NCI-H345 treated with DMSO at 0.1 percent for 48 hours (cell line): ENCODE measurements at regions not wholly inside any gene's neighbourhood (a gene's known extent, or its start where the extent isn't known, plus 50 kb on each side); places are given as distances from the start of the nearest gene placed in this dataset.

ENCODE experiments used
- DNase-seq: peaks from one replicate; lab custom pipeline; 2025; ENCODE audit not compliant: unreplicated experiment; lab: John Stamatoyannopoulos, UW

GRCh38 chr10:42999385-43000020 lies 77.4 kb upstream of the RET start:
- DNase-seq: no peak

- no peak for DNase-seq
Observed at GRCh38 chr10:43000021-43000411, 76.9 kb upstream of the RET start.

GRCh38 chr10:43000651-43001426 lies 76.0 kb upstream of the RET start:
- no peak for DNase-seq

- DNase-seq: no peak
Observed at GRCh38 chr10:43001427-43001795, 75.5 kb upstream of the RET start.

- no peak for DNase-seq
Observed at GRCh38 chr10:43002596-43002995, 74.3 kb upstream of the RET start.

GRCh38 chr10:43006490-43006889 lies 70.4 kb upstream of the RET start:
- DNase-seq: no peak

GRCh38 chr10:43012578-43012977 lies 64.3 kb upstream of the RET start:
- DNase-seq: no peak

- DNase-seq: no peak
Observed at GRCh38 chr10:43013065-43013464, 63.8 kb upstream of the RET start.

- no peak for DNase-seq
Observed at GRCh38 chr10:43024524-43024923, 52.3 kb upstream of the RET start.

GRCh38 chr10:43024942-43025700 lies 51.7 kb upstream of the RET start:
- DNase-seq: no peak

- no peak for DNase-seq
Observed at GRCh38 chr10:43026039-43026973, 50.6 kb upstream of the RET start.
